NCI-H345 (cell line): ENCODE measurements at regions not wholly inside any gene's neighbourhood (a gene's known extent, or its start where the extent isn't known, plus 50 kb on each side); places are given as distances from the start of the nearest gene placed in this dataset.

ENCODE experiments used
- DNase-seq: peaks from one replicate; lab custom pipeline; 2025; lab: John Stamatoyannopoulos, UW

GRCh38 chr2:181114021-181114420 is 133.6 kb downstream of the UBE2E3 start:
- DNase-seq: no peak

- no peak for DNase-seq
These were observed 135.9 kb downstream of the UBE2E3 start for GRCh38 chr2:181116261-181116660.

GRCh38 chr2:181117206-181117925 is 137.0 kb downstream of the UBE2E3 start:
- no peak for DNase-seq

- no peak for DNase-seq
These were observed 140.2 kb downstream of the UBE2E3 start for GRCh38 chr2:181120625-181121024.

- DNase-seq: no peak
These were observed 141.6 kb downstream of the UBE2E3 start for GRCh38 chr2:181121996-181122395.

- DNase-seq: no peak
These were observed 142.2 kb downstream of the UBE2E3 start for GRCh38 chr2:181122601-181123000.

- DNase-seq: no peak
These were observed 143.4 kb downstream of the UBE2E3 start for GRCh38 chr2:181123798-181124231.

- DNase-seq: no peak
These were observed 144.1 kb downstream of the UBE2E3 start for GRCh38 chr2:181124497-181124896.

- DNase-seq: no peak
These were observed 145.0 kb downstream of the UBE2E3 start for GRCh38 chr2:181125359-181125758.

GRCh38 chr2:181126311-181126868 is 146.0 kb downstream of the UBE2E3 start:
- DNase-seq: no peak

- no peak for DNase-seq
These were observed 147.8 kb downstream of the UBE2E3 start for GRCh38 chr2:181128199-181128598.

GRCh38 chr2:181129364-181130056 is 149.1 kb downstream of the UBE2E3 start:
- no peak for DNase-seq

- DNase-seq: no peak
These were observed 150.3 kb downstream of the UBE2E3 start for GRCh38 chr2:181130686-181131085.

GRCh38 chr2:181131584-181131983 is 151.2 kb downstream of the UBE2E3 start:
- no peak for DNase-seq

GRCh38 chr2:181138816-181139215 is 158.4 kb downstream of the UBE2E3 start:
- no peak for DNase-seq

- no peak for DNase-seq
These were observed 159.4 kb downstream of the UBE2E3 start for GRCh38 chr2:181139831-181140230.

GRCh38 chr2:181140414-181140813 is 160.0 kb downstream of the UBE2E3 start:
- DNase-seq: no peak

GRCh38 chr2:181140928-181141327 is 160.5 kb downstream of the UBE2E3 start:
- no peak for DNase-seq

- DNase-seq: no peak
These were observed 161.3 kb downstream of the UBE2E3 start for GRCh38 chr2:181141676-181142075.

- DNase-seq: no peak
These were observed 162.1 kb downstream of the UBE2E3 start for GRCh38 chr2:181142514-181142913.

GRCh38 chr2:181143790-181144300 is 163.4 kb downstream of the UBE2E3 start:
- DNase-seq: no peak

- DNase-seq: no peak
These were observed 165.2 kb downstream of the UBE2E3 start for GRCh38 chr2:181145645-181146044.

GRCh38 chr2:181146171-181146570 is 165.8 kb downstream of the UBE2E3 start:
- no peak for DNase-seq
